ENCODE measurements at regions not wholly inside any gene's neighbourhood (a gene's known extent, or its start where the extent isn't known, plus 50 kb on each side); places are given as distances from the start of the nearest gene placed in this dataset.

DNA sequence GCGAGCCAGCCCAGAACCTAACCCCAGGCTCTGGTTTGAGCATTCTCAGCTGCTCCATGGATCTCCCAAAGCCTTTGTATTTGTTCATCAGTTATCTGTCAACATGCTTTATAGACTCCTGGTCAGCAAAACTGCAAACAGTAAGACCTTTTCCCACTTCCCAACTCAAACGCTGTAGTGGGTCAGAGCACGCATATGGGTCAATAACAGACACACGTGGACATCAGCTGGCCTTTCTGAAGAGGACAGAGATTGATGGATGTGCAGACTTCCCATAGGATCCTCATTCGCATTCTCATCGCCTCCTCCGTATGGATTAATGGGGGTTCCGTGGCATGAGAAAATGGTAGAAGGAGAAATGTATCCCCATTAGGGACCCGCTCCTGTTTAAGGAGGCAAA is 508.1 kb downstream of the EIPR1 start:
- no peak for TF ChIP-seq POLR2A (IDR thresholded peaks at IDR 0.05)
- TF ChIP-seq, protein P1, sequence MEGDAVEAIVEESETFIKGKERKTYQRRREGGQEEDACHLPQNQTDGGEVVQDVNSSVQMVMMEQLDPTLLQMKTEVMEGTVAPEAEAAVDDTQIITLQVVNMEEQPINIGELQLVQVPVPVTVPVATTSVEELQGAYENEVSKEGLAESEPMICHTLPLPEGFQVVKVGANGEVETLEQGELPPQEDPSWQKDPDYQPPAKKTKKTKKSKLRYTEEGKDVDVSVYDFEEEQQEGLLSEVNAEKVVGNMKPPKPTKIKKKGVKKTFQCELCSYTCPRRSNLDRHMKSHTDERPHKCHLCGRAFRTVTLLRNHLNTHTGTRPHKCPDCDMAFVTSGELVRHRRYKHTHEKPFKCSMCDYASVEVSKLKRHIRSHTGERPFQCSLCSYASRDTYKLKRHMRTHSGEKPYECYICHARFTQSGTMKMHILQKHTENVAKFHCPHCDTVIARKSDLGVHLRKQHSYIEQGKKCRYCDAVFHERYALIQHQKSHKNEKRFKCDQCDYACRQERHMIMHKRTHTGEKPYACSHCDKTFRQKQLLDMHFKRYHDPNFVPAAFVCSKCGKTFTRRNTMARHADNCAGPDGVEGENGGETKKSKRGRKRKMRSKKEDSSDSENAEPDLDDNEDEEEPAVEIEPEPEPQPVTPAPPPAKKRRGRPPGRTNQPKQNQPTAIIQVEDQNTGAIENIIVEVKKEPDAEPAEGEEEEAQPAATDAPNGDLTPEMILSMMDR (IDR thresholded peaks at IDR 0.05) = no peak

All from lower leg skin (tissue), 3 donors.